GM06990 (cell line): ENCODE measurements at regions not wholly inside any gene's neighbourhood (a gene's known extent, or its start where the extent isn't known, plus 50 kb on each side); places are given as distances from the start of the nearest gene placed in this dataset.

Experiments used
- DNase-seq: peaks from one replicate; pipeline ENCODE4 v3.0.0-alpha.2; 2011; ENCODE audit not compliant: insufficient read length; ENCODE audit errors: extremely low read depth
- H3K27me3 ChIP-seq: replicated peaks from 2 replicates; pipeline ENCODE4 v1.6.0; 2011; ENCODE audit warnings: low read length; ENCODE audit not compliant: control insufficient read depth, insufficient read depth
- H3K36me3 ChIP-seq: 2 replicates; pipeline ENCODE4 v1.5.1; 2011; ENCODE audit warnings: low read length; ENCODE audit not compliant: control insufficient read depth, insufficient read depth
- H3K4me3 ChIP-seq: replicated peaks from 2 replicates; pipeline ENCODE4 v1.5.1; 2011; ENCODE audit warnings: low read depth, mild to moderate bottlenecking, control low read depth, low read length
- TF ChIP-seq, protein P1 (sequence below): IDR thresholded peaks from 2 replicates; pipeline ENCODE4 v1.5.1; 2011; ENCODE audit warnings: low read length, control low read depth, mild to moderate bottlenecking, inconsistent platforms; ENCODE audit not compliant: insufficient read depth, poor library complexity, severe bottlenecking

DNA sequence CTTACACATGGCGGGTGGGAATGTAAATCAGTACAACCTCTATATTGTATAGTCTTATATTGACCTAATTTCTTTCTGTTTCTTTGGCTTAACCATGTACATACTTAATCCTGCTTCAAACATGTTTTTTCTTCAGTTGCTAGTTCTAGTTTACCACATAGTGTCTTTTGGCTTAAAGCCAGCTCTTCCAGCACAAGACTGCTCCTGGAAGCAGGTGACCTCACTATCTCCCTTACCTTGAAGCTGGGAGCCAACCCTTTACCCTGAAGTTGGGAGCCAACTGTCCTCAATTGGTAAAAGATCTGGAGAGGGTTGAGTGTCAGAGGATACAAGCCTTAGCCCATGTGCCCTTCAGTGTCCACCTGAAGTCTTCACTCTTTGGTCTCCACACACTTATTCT is 162.7 kb downstream of the AASDH start:
- TF ChIP-seq, protein P1, sequence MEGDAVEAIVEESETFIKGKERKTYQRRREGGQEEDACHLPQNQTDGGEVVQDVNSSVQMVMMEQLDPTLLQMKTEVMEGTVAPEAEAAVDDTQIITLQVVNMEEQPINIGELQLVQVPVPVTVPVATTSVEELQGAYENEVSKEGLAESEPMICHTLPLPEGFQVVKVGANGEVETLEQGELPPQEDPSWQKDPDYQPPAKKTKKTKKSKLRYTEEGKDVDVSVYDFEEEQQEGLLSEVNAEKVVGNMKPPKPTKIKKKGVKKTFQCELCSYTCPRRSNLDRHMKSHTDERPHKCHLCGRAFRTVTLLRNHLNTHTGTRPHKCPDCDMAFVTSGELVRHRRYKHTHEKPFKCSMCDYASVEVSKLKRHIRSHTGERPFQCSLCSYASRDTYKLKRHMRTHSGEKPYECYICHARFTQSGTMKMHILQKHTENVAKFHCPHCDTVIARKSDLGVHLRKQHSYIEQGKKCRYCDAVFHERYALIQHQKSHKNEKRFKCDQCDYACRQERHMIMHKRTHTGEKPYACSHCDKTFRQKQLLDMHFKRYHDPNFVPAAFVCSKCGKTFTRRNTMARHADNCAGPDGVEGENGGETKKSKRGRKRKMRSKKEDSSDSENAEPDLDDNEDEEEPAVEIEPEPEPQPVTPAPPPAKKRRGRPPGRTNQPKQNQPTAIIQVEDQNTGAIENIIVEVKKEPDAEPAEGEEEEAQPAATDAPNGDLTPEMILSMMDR = no peak
- no peaks in the 10 kb centered on the region for H3K36me3 ChIP-seq
- DNase-seq = no peak
- no peaks in the 10 kb centered on the region for H3K27me3 ChIP-seq
- H3K4me3 ChIP-seq = no peak overlapping the region

DNA sequence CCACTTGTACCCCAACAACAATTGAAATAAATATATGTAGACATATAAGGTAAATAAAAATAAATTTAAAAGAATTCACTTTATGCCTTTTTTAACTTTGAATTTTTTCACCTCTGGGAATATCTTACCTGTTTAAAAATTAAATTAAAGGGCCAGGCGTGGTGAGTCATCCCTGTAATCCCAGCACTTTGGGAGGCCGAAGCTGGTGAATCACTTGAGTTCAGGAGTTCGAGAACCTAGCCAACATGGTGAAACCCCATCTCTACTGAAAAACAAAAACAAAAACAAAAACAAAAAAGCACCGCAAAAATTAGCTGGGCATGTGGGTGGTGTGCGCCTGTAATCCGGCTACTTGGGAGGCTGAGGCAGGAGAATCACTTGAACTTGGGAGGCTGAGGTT is 164.8 kb downstream of the AASDH start:
- H3K36me3 ChIP-seq = no peaks in the 10 kb centered on the region
- H3K4me3 ChIP-seq = no peak overlapping the region
- DNase-seq = no peak
- H3K27me3 ChIP-seq = no peaks in the 10 kb centered on the region
- TF ChIP-seq, protein P1 = no peak

- no peak for DNase-seq
- no peaks in the 10 kb centered on the region for H3K27me3 ChIP-seq
- no peak overlapping the region for H3K4me3 ChIP-seq
- H3K36me3 ChIP-seq = no peaks in the 10 kb centered on the region
- TF ChIP-seq, protein P1 = no peak
Measured at GRCh38 chr4:56220261-56220660, 167.0 kb downstream of the AASDH start.

DNA sequence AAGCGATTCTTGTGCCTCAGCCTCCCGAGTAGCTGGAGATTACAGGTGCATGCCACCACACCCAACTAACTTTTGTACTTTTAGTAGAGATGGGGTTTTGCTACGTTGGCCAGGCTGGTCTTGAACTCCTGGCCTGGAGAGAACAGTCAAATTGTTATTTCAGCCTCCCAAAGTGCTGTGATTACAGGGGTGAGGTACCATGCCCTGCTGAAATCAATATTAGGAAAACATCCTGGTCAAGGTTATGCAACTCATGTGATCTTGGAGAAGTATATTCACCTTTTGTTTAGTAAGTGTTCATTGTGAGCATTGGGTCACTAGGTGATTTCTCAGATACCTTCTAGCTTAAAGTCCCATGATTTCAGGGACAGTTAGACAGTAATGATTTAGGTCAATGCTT is 167.8 kb downstream of the AASDH start:
- Histone ChIP-seq H3K27me3 (no peaks in the 10 kb centered on the region), H3K36me3 (no peaks in the 10 kb centered on the region), H3K4me3 (no peak overlapping the region)
- no peak for DNase-seq
- TF ChIP-seq, protein P1 = no peak

DNA sequence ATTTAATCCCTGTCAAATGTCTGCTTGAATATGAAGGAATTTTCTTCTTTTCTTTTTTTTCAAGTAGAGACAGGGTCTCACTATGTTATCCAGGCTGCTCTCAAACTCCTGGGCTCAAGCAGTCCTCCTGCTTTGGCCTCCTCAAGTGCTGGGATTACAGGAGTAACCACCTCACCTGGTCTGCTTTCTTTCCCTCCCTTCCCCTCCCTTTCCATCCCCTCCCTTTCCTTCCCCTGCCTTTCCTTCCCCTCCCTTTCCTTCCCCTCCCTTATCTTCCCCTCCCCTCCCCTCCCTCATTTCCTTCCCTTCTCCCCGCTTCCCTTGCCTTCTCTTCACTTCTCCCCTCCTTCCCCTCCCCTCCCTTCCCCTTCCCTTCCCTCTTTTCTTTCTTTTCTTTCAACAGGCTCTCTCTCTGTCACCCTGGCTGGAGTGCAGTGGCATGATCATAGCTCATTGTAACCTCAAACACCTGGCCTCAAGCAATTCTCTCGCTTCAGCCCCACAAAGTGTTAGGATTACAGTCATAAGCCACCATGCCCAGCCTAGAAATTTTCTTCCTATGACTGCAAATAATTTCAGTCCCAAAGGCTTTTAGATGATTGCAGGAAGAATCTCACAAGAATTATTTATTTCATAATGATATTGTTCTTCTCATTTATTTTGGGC is 168.9 kb downstream of the AASDH start:
- Histone ChIP-seq H3K4me3 (no peak overlapping the region), H3K27me3 (no peaks in the 10 kb centered on the region)

More for the DNA sequence above, 168.9 kb downstream of the AASDH start:
- no peak for DNase-seq
- H3K36me3 ChIP-seq = no peaks in the 10 kb centered on the region
- TF ChIP-seq, protein P1 = no peak
